Right kidney (tissue), 1 donor: ENCODE measurements at regions not wholly inside any gene's neighbourhood (a gene's known extent, or its start where the extent isn't known, plus 50 kb on each side); places are given as distances from the start of the nearest gene placed in this dataset.

Source experiments
- DNase-seq: peaks from one replicate; pipeline ENCODE4 v3.0.0-alpha.2; 2016

GRCh38 chr18:47321815-47322214 lies 70.4 kb upstream of the SKOR2 start:
- DNase-seq = no peak

GRCh38 chr18:47317824-47318508 lies 66.5 kb upstream of the SKOR2 start:
- no peak for DNase-seq

GRCh38 chr18:47316924-47317323 lies 65.5 kb upstream of the SKOR2 start:
- no peak for DNase-seq

GRCh38 chr18:47313901-47314300 lies 62.4 kb upstream of the SKOR2 start:
- DNase-seq = no peak

- no peak for DNase-seq
Measured at GRCh38 chr18:47311585-47311984, 60.1 kb upstream of the SKOR2 start.
